NCI-H345 treated with DMSO at 0.1 percent for 48 hours (cell line): ENCODE measurements at regions not wholly inside any gene's neighbourhood (a gene's known extent, or its start where the extent isn't known, plus 50 kb on each side); places are given as distances from the start of the nearest gene placed in this dataset.
"Not testable (repeated sequence)": the region's sequence is repeated elsewhere in the genome, so short reads cannot be mapped to it uniquely, and the experiment has no call there.

Experiments used
- DNase-seq: peaks from one replicate; lab custom pipeline; 2025; ENCODE audit not compliant: unreplicated experiment; lab: John Stamatoyannopoulos, UW

DNA sequence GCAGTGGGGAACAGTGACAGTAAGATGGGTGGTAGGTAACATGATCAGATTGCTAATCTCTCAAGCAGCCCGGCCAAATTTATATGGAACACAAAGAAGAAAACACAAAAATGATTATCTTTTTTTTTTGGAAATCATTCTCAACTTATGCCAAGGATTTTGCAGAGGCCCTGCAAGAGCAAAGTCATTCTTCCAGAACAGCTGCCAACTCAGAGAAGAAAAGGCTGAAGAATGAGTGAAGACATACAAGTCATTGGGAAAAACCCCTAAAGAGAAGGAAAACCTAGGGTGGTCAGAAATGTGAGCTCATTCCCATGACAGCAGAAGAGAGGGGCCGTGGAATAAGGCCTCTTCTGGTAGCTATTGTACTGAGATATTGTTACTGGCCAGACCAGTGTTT is 246.7 kb downstream of the SHOX2 start:
- DNase-seq, result no peak

DNA sequence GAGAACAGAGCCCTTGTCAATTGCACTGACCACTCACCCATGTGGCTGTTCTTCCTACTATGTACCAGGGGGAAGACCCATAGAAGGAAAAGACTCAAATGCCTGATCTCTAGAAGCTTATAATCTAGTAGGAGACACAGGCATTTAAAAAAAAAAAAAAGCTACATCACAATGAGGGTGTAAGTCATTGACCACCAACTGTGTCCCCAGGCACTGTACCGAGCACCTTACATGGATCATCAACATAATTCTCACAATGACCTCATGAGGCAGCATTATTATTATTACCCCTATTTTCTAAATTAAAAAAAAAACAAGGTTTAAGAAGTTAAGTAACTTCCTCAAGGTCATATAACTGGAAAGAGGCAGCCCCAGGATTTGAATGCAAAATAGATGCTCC is 247.4 kb downstream of the SHOX2 start:
- no peak for DNase-seq

DNA sequence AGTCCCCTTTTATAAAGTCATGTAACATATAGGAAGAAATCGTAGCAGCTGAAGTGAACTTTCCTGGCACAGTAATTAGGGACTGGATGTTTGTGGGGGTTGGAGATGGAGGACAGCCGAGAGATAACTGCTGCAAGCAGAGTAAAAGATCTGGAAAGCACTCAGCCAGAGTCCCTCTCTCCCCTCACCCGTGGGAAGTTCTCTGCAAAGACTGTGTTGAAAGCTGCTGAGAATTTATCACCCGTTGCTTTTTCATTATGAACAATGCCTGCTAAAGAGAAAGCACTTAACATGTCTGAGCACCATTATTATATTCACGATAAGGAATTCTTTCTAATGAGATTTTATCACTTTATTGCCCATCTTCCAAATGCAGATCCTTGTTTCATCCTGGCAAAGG is 248.8 kb downstream of the SHOX2 start:
- DNase-seq, result no peak

DNA sequence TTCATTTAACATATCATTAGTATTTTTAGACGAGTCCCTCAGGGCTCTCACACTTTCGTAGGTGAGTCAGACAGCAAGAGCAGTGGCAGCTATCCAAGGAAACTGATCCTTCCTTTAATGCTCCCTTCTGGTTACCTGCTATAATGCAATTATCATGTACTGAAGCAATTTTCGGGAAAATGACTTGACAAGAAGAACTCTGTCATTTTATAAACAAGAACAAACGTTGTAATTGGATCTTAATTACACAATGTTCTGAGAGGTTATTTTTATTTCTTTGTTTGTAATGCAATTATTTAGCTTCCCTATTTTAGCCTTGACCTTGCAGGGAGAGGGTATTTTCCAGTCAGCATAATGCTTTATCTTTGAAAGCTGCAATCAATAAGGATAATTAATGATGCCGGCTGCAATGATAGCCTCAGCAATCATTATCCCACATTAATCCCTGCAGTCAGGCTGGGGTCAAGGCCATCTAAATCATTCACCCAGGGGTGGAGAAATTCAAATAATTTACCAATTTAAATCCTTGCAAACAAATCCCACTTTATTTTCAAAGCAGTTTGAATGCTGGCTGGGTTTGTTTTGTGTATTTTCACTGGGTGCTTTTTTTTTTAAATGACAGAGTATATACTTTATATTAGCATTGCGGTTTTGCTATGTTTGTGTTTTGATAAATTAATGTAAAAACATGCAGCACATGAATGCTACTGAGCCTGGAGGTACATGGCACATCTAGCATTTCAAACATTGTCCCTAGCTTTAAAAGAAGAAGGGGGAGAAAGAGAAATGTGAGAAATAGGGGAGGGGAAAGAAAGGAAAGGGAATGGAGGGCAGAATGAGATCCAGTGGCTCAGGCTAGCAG is 249.9 kb downstream of the SHOX2 start:
- DNase-seq, result no peak

DNA sequence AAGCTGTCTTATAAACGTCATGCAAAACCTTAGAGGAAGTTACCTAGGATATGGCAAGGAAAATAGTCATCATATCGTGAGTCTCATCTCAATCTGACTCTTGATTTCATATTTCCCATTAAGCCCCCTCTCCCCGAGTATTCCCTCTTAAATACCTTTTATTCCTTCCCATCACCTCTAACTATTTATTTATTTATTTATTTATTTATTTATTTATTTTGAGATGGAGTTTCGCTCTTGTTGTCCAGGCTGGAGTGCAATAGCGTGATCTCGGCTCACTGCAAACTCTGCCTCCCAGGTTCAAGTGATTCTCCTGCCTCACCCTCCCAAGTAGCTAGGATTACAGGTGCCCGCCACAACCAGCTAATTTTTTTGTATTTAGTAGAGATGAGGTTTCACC is 260.4 kb downstream of the SHOX2 start:
- DNase-seq, result not testable (repeated sequence)

DNA sequence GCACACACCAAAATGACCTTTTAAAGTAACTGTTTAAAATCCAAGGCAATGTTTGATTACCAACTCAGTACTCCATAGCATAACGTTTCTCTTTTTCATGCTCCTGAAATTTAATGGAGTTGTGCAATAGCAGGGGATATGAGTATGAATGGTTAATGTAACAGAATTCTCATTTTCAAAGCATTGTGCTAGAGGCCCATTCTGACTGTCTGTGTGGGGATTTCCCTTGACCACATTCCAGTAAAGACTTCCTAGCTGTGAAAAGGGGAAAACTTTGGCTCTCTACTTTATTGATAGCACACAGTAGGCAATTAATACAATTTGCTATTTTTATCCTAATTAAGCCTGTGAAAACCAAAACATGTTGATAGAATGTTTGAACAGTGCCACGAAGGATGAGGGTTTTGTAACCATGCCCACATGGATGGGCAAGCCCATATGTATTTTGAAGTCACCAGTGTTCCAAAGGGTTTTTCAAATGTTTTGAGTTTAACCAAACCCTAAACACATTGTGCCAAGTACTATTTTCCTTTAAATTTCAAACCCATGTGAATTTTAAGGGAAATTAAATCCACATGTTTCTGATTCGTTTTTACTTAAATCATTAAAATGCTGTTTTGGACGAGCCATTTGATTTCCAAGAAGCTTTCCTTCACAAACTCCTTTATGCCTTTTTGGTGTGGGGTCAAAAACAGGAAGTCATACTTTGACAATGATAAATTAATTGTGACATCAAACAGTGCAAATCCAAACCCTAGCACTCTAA is 261.2 kb downstream of the SHOX2 start:
- no peak for DNase-seq

DNA sequence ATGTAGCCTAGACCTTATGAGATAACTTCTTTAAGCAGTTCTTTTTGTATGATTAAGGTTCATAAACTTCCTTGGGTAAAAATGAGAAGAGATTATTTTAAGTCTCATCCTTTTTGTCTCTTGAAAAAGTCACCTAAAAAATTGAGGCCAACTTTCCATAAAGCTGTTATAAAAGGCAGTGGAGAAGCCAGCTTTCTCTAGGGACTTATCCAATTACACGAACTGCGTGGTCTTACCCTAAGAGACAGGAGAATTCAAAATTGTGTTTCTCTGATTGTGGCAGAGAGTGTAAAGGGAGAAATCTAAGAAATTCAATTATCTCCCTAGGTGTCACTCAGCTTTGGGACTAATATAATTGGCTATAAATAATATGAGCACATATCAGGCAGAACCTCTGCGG is 262.0 kb downstream of the SHOX2 start:
- DNase-seq, result no peak

DNA sequence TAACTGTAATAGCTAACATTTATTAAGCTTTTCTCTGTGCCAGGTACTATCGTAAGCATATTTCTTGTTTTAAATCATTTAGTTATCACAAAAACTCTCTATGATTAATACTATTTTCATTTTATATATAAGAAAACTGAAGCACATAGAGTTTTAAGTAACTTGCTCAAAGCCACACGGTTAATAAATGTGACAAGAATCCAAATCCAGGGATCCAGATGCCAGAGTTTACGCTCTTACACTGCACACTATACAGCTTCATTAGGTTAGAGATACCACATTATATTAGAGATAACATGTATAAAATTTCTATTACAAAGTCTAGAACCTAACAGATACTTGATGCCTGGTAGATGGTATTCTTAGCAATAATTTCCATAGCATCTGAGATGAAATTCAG is 265.2 kb downstream of the SHOX2 start:
- DNase-seq, result no peak

DNA sequence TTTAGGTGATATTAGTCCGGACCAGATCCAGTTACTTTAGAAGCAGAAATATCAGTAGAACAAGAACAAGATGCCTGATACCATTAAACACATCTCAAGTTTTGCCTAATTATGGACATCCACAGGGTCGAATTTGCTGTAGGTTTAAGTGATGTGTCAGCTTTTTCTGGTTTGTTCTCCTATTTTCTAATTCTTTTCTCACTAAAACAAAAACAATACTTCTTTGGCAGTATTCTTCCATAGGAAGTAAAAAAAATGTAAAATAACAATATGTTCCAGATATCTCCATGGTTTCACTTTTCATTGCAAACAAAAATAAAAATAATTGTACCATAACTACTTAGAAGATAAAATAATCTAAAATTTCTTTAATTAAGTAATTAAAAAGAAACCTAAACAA is 265.7 kb downstream of the SHOX2 start:
- no peak for DNase-seq

DNA sequence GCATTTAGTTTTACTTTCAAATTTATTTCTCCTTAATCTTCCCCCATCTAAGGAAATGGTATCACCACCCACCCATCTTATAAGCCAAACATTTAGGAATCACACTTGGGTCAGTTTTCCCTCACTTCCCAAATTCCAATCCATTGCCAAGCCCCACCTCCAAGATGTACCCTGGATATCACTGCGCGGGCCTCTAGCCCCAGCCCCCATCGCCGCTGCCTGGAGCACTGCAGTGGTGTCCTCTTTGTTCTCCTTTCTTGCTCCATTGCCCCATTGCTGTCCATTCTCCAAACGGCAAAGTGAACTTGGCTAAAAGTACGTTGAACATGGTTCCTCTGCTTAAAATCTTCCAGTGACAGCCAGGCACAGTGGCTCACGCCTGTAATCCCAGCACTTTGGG is 267.8 kb downstream of the SHOX2 start:
- DNase-seq, result no peak

DNA sequence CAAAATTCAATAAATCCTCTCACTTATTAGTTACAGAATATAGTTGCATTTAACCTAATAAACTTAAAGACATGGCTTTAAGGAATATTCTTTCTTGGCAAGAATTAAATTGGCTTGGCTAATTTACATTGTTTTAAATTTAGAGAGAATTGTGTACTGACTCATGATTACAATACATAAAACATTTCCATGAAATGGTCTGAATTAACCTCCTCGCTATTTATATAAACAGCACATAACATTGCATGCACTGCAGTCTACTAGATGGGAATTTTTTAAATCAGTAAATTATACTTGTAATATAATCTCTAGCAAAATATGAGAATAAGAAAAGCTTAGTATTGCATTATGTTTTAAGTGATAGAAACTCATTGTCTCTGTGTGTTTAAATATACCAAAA is 268.9 kb downstream of the SHOX2 start:
- no peak for DNase-seq

DNA sequence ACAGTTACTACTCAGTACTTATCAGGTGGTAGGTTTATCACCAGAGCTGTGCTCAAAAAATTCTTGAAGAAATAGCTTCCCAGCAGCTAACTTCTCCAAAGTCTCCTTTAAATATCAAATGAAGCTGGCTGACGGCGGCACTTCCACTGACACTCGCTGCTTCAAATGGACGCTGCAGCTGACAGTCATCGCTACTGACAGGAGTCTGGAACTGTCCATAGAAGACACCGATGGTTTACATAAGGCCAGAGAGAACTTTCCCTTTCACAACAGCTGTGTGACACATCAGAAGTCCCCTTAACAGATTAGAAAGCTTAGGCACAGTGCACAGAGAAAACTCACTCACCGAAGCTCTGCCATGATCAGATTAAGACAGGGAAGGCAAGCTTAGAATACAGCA is 270.2 kb downstream of the SHOX2 start:
- DNase-seq, result no peak

DNA sequence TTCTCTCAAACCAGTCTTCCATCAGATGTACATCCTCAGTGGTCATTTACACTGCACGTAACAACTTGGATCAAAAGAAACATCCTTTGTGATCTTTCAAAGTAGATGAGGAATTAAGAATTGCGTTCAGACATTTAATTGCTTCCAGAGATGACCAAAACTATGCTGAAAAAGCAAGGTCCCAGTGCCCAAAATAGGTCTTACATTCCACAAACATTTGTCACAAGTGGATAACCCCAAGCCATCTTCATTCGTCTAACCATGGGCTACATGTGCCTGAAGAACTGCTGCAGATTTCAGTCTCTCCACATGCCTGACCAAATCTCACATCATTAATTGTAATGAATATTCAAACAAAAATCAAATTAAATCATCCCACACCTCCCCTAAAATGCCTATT is 273.6 kb downstream of the SHOX2 start:
- no peak for DNase-seq

DNA sequence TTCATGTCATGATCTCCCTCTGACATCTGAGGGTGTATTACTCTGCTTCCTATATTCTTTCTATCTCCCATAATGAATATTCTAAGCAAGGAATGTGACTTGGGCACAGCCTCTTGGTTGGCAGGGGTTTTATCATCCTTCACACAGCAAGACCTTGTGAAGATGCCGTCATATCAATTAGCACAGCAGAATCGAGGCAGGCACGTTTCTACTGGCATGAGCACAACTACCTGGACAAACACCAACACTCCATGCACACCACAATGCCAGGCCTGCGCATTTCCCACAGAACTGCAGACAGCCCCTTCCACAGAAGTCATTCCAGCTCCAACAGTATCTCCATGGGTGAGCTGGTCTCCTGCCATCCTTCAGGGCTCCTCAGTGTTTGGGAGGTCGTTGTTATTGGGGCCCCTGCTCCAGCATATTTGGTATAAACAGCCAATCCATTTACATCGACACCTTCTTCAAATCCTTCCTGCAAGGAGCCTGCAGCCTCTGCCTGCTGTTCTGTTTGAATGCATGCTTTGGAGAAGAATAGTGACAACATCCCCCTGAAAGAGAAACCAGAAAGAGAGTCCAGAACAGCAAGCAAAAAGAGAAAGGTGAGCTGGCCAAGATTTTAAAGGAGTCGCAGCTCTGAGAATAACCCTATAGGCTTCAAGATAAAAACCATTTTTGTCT is 275.5 kb downstream of the SHOX2 start:
- no peak for DNase-seq

DNA sequence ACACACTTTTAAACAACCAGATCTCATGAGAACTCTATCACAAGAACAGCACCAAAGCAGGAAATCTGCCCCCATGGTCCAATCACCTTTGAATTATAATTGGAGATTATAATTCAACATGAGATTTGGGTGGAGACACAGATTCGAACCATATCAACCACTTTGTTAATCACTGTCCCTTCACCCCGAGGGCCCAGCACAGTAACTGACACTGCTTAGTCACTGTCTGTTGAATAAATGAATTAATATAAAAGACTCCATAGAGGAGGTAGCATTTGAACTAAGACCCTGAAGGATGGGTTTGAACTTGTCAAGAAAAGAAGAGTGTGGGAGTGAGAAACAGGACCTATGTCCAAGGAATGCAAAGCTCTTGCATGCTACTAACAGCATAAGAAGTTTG is 276.4 kb downstream of the SHOX2 start:
- DNase-seq, result no peak

DNA sequence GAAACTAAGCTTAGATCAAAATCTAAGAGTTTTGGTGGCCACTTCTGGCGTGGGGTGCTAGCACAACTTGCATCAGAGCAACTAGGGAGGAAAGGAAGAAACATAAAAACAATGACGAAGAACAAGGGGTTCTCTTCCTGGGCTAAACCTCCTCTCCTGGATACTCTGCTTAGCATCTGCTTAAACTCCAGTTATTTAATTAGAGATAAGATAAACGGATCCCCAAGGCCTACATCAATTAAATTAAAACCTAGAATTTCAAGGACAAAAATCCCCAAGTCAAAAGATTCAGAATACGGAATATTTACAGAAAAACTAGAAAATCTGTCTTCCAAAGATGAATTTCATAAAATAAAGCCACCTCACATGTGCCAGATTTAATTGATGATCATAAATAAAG is 281.9 kb downstream of the SHOX2 start:
- DNase-seq, result no peak

DNA sequence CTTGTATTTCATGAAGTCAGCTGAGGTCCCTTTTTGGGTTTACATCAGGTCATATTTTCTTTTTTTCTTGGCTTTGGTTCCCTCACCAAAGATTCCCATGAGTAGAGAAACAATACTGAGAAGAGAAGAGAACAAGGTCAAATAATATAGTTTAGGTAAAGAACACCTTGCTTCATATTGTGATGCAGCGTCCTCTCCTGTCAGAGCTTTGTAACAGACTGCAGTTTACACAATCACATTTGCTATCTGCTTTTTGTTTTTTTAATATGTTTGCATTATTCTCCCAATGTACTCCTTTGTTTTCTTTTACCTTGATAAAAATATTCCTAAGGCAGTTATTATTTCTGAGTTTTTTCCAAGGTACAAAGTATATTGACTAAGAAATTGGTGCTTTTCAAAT is 283.2 kb downstream of the SHOX2 start:
- DNase-seq, result no peak

DNA sequence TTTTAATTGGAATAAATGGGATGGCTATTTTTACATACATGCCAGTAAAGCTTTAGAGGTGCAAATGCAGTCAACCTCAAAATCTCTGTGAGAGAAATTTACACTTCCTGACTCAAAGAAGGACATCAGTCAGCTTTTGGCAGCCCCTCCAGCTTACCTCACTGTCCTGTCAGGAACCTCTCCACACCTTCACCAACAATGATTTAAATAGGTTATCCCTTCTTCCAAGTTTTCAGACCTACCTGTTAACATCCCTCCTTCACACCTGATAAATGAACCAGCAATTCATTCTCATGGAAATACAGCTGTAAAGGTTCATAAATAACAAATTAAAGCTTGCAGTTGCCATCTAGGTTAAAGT is 286.1 kb downstream of the SHOX2 start:
- no peak for DNase-seq

DNA sequence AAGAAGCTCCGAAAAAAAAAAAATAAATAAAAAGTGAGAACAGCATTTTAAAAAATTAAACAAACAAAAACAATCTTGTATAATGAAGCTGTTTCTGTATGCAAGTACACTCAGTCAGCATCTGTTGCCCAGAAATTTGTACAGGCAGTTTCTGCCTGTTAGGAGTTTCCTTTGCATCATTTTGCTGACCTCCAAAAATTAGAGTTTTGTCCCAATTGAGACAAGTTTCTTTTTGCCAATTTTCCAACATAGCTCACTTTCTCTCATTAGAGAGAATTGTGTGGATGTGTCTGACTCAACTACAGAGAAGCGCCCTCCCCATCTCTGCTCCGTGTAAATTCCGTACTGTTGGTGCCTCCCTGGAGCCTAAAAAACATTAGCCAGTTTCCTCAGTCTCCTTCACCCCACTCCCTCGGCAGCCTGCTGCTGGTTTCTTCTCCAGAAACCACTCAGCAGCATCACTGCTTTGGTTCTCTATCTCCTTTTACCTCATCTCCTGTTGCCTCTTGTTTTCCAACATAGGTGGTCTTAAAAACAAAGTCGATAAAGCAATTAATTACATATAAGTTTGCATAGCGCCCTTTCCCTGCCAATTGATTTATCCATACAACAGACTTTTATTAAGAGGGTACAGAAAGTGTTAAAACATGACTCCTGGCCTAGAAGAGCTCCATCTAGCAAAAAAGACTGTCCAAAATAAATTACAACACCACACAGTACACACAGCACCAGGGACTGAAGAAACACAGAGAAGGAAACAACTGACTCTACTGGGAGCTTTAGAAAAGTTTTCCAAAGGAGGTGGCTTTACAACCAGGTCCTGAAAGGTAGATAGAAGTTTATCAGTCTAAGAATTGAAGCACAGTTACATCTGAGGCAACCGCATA is 286.7 kb downstream of the SHOX2 start:
- no peak for DNase-seq

DNA sequence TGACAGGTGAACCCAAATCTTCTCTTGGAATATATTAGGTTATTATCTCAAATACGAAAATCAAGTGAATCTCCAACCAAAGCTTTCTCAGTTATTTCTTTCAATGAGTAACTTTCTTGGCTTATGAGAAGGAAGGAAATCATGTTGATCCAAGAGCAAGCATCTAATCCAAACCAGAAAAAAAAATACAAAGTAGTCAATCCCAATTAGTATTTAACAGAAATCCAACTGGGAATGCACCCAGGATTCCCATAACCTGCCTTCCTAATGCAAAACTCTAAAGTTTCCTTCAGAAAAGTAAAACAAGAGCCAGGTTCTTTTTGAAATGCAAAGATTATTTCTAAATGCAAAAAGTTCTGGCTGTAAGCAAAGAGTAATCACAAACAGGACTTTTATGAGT is 289.3 kb downstream of the SHOX2 start:
- DNase-seq, result no peak

DNA sequence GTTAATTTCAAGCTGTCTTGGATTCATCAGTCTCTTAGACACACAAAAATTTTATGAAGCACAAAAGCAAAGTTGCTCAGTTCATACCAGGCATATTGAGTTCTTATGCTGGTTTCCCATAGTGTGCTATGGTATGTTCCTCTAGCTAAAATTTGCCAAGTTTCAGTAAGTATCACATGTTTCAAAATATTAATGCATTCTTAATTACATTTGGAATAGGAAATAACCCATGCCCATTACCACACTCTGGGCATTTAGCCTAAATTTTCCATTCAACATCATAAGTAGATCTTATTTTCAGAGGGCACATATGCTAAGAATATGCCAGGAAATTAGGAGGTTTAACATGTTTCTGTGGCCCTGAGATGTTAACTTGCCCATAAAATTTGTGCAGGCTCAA is 289.9 kb downstream of the SHOX2 start:
- no peak for DNase-seq
